HepG2 (cell line): ENCODE measurements at regions not wholly inside any gene's neighbourhood (a gene's known extent, or its start where the extent isn't known, plus 50 kb on each side); places are given as distances from the start of the nearest gene placed in this dataset.
"Not testable (repeated sequence)": the region's sequence is repeated elsewhere in the genome, so short reads cannot be mapped to it uniquely, and the experiment has no call there.

Experiments
- ATAC-seq: fragments of 200-7000 bp; cut with Tn5 transposase; 3 replicates; pipeline ENCODE4 v1.9.1; 2020; ENCODE audit warnings: mild to moderate bottlenecking, moderate library complexity
- BruUV-seq: library from RNA; stranded (reverse); fragments of 400-500 nt; replicated peaks from 2 replicates; lab custom pipeline; 2021; lab: Mats Ljungman, UMichigan
- CTCF ChIA-PET: fragments of 300-600 bp; formaldehyde crosslinking; extraction: SDS; loops from one replicate; lab custom pipeline; 2021; ENCODE audit warnings: low total read pairs, inconsistent platforms, low intra/inter-chr PET ratio; lab: Yijun Ruan, JAX
- POLR2A ChIA-PET: fragments of 350-600 bp; sonication (Branson Sonifier 250); formaldehyde crosslinking; loops from one replicate; lab custom pipeline; 2020; ENCODE audit warnings: antibody characterized with exemption, inconsistent platforms; lab: Yijun Ruan, JAX
- DNase-seq: peaks from one replicate; pipeline ENCODE4 v3.0.0-alpha.2; 2015; ENCODE audit warnings: low spot score
- FAIRE-seq: peaks from 3 replicates; lab custom pipeline; 2011; peaks lifted over from hg19 to GRCh38; lab: Jason Lieb, UNC
- H2AFZ ChIP-seq: one replicate; pipeline ENCODE4 v1.6.1; 2011; ENCODE audit warnings: low read length, inconsistent platforms
- H3K27ac ChIP-seq: fragments of 300-600 bp; 3 replicates; pipeline ENCODE4 v1.8.0; 2011; ENCODE audit warnings: mixed run types, mild to moderate bottlenecking, mixed read lengths, low read length, inconsistent platforms; ENCODE audit not compliant: insufficient read depth; ENCODE audit errors: extremely low read length
- H3K27me3 ChIP-seq, 2 experiments: fragments of 200-600 bp in 1 of 2; 2 replicates in 1 of 2; 3 replicates in 1 of 2; pipeline versions ENCODE4 v1.6.0 to v1.8.0; 2011; ENCODE audit warnings: low read length in 2 of 2, mild to moderate bottlenecking in 2 of 2, moderate library complexity in 2 of 2, inconsistent platforms in 1 of 2; ENCODE audit not compliant: insufficient read depth in 2 of 2, control insufficient read depth in 1 of 2
- H3K36me3 ChIP-seq, 2 experiments: fragments of 200-600 bp in 1 of 2; replicated peaks in 1 of 2; 2 replicates in 1 of 2; 3 replicates in 1 of 2; pipeline versions ENCODE4 v1.5.1 to v1.8.0; 2011; ENCODE audit warnings: low read length in 2 of 2, inconsistent platforms in 1 of 2; ENCODE audit not compliant: insufficient read depth in 2 of 2, control insufficient read depth in 1 of 2
- H3K4me1 ChIP-seq: 2 replicates; pipeline ENCODE4 v1.5.1; 2012; ENCODE audit warnings: low read length, inconsistent platforms; ENCODE audit not compliant: insufficient read depth
- H3K4me2 ChIP-seq: 2 replicates; pipeline ENCODE4 v1.6.0; 2011; ENCODE audit warnings: low read depth, low read length, inconsistent platforms
- H3K4me3 ChIP-seq, 3 experiments: fragments of 200-600 bp in 1 of 3; sonication (generic), shearing (Covaris generic) in 1 of 3; replicated peaks in 1 of 3; 2 replicates each; pipeline ENCODE4 v1.5.1; 2011 to 2016; ENCODE audit warnings: low read length in 3 of 3, inconsistent platforms in 2 of 3, low read depth in 2 of 3, mild to moderate bottlenecking in 2 of 3, control low read depth in 1 of 3, mixed read lengths in 1 of 3; ENCODE audit not compliant: insufficient read depth in 1 of 3
- H3K79me2 ChIP-seq: one replicate; pipeline ENCODE4 v1.6.1; 2011; ENCODE audit warnings: low read length, inconsistent platforms; ENCODE audit not compliant: insufficient read depth
- H3K9ac ChIP-seq: 2 replicates; pipeline ENCODE4 v1.6.0; 2011; ENCODE audit warnings: mild to moderate bottlenecking, low read depth, low read length, inconsistent platforms; ENCODE audit not compliant: insufficient read depth
- H3K9me3 ChIP-seq: 2 replicates; pipeline ENCODE4 v1.5.1; 2012; ENCODE audit warnings: mild to moderate bottlenecking, low read length
- H4K20me1 ChIP-seq: 2 replicates; pipeline ENCODE4 v1.6.0; 2011; ENCODE audit warnings: inconsistent platforms, mild to moderate bottlenecking, low read length, moderate library complexity; ENCODE audit not compliant: insufficient read depth
- FOXM1 ChIP-seq: sonication (generic); formaldehyde crosslinking; IDR thresholded peaks from 2 replicates; pipeline ENCODE4 v1.5.0; 2020; ENCODE audit warnings: missing genetic modification reagents
- GZF1 ChIP-seq: sonication (generic); formaldehyde crosslinking; IDR thresholded peaks from 2 replicates; pipeline ENCODE4 v1.5.1; 2020; ENCODE audit warnings: mild to moderate bottlenecking, missing genetic modification reagents
- RBAK ChIP-seq: sonication (generic); formaldehyde crosslinking; IDR thresholded peaks from 2 replicates; pipeline ENCODE4 v1.5.1; 2020; ENCODE audit warnings: mild to moderate bottlenecking, missing genetic modification reagents
- SETDB1 ChIP-seq: sonication (generic); formaldehyde crosslinking; IDR thresholded peaks from 2 replicates; pipeline ENCODE4 v1.5.1; 2020; ENCODE audit warnings: missing genetic modification reagents, mild to moderate bottlenecking, borderline replicate concordance
- ZNF282 ChIP-seq: fragments of 450-650 bp; IDR thresholded peaks from 2 replicates; pipeline ENCODE4 v1.6.1; 2018; ENCODE audit not compliant: partially characterized antibody
- ZNF619 ChIP-seq: sonication (generic); formaldehyde crosslinking; IDR thresholded peaks from 2 replicates; pipeline ENCODE4 v1.4.0; 2020; ENCODE audit warnings: mild to moderate bottlenecking, missing genetic modification reagents
- ZNF674 ChIP-seq: sonication (generic); formaldehyde crosslinking; IDR thresholded peaks from 2 replicates; pipeline ENCODE4 v1.5.0; 2020; ENCODE audit warnings: low read depth, mild to moderate bottlenecking, missing genetic modification reagents
- WGBS: methylation state at CpG from one replicate; pipeline ENCODE4 v1.1.6; 2017; ENCODE audit warnings: low lambda C conversion rate; 5-methylcytosine and 5-hydroxymethylcytosine counted together
- in situ Hi-C: cut with HindIII; loops from 2 replicates; pipeline ENCODE4 v1.10.0; 2017; ENCODE audit warnings: low pct_unique_long_range_greater_than_20kb; ENCODE audit not compliant: extremely low pct_ligation_motif_present
- intact Hi-C: fragments of 100-400 bp; cut with micrococcal nuclease; formaldehyde crosslinking; loops from one replicate; pipeline ENCODE4 v1.10.0; 2022; ENCODE audit not compliant: unreplicated experiment
- TF ChIP-seq, protein P1 (sequence below): sonication (generic); IDR thresholded peaks from 2 replicates; pipeline ENCODE4 v1.6.1; 2016; ENCODE audit warnings: low read depth, borderline replicate concordance

DNA sequence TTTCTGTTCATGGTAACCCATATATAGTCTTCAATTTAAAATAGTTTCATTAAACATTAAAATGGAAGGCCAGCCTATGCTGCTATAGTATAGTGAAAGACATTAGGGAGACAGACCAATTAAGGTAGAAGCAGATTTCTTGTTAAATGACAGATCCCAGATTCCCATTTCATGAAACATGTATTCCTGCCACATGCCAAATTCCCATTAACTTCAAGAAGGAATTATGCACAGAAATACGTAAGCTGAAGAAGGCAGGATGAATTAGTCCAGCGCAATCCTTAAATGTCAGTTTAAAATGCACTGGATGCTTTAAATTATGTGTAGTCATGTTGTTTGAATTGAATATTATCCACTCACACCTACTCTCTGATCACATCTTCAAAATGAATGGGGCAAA lies 424.9 kb downstream of the SH2D1A start:
- H3K27ac ChIP-seq = no peak overlapping the region
- BruUV-seq = no TSS peak
- no peak for ATAC-seq
- in situ Hi-C loops = no loop called here
- H3K27me3 ChIP-seq = no peaks in the 10 kb centered on the region
- intact Hi-C loops = no loop called here
- H3K4me3 ChIP-seq = no peak overlapping the region
- DNase-seq = no peak
- no peak for TF ChIP-seq ZNF619 (CRISPR knock-in tag)
- no peak for TF ChIP-seq RBAK (CRISPR knock-in tag)
- TF ChIP-seq GZF1 (CRISPR knock-in tag) = no peak
- no peak for TF ChIP-seq ZNF674
- no peak for TF ChIP-seq SETDB1
- TF ChIP-seq, protein P1, sequence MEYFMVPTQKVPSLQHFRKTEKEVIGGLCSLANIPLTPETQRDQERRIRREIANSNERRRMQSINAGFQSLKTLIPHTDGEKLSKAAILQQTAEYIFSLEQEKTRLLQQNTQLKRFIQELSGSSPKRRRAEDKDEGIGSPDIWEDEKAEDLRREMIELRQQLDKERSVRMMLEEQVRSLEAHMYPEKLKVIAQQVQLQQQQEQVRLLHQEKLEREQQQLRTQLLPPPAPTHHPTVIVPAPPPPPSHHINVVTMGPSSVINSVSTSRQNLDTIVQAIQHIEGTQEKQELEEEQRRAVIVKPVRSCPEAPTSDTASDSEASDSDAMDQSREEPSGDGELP = no peak
- TF ChIP-seq ZNF282 = no peak
- no peak for TF ChIP-seq FOXM1 (CRISPR knock-in tag)
- TF ChIP-seq, all 625 proteins: peak for 0
- no peak for FAIRE-seq
- no peak overlapping the region for H3K9ac ChIP-seq
- WGBS = 17% methylated on average over 2 of the region's 2 CpGs
- no peaks in the 10 kb centered on the region for H3K79me2 ChIP-seq
- H3K4me1 ChIP-seq = no peaks in the 10 kb centered on the region
- no peaks in the 10 kb centered on the region for H4K20me1 ChIP-seq
- H3K9me3 ChIP-seq = no peaks in the 10 kb centered on the region
- H3K36me3 ChIP-seq = no peaks in the 10 kb centered on the region
- ChIA-PET POLR2A (no interaction called here), CTCF (no interaction called here)
- H3K4me2 ChIP-seq = no peak overlapping the region
- H2AFZ ChIP-seq = no peak overlapping the region

DNA sequence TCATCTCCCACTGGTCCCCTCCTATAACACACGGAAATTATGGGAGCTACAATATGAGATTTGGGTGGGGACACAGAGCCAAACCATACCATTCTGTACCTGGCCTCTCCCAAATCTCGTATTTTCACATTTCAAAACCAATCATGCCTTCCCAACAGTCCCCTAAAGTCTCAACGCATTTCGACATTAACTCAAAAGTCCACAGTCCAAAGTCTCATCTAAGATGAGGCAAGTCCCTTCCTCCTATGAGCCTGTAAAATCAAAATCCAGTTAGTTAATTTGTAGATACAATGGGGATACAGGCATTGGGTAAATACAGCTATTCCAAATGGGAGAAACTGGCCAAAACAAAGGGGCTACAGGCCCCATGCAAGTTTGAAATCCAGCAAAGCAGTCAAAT lies 441.9 kb downstream of the SH2D1A start:
- H3K9me3 ChIP-seq, H3K4me1 ChIP-seq, ATAC-seq, H3K36me3 ChIP-seq, CTCF ChIA-PET, H3K27ac ChIP-seq, intact Hi-C loops, H3K4me2 ChIP-seq, FAIRE-seq, H3K27me3 ChIP-seq, POLR2A ChIA-PET, H4K20me1 ChIP-seq, BruUV-seq, H3K79me2 ChIP-seq, H3K4me3 ChIP-seq, H2AFZ ChIP-seq, H3K9ac ChIP-seq, in situ Hi-C loops, DNase-seq: not testable (repeated sequence)
- WGBS = 0% methylated on average over 2 of the region's 4 CpGs

DNA sequence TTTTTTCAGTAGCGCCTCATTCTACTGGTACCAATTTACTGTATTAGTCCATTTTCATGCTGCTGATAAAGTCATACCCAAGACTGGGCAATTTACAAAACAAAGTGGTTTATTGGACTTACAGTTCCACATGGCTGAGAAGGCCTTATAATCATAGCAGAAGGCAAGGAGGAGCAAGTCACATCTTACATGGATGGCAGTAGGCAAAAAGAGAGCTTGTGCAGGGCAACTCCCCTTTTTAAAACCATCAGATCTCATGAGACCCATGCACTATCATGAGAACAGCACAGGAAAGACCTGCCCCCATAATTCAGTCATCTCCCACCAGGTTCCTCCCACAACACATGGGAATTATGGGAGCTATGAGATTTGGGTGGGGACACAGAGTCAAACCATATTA lies 443.5 kb downstream of the SH2D1A start:
- H3K9me3 ChIP-seq, H3K79me2 ChIP-seq, intact Hi-C loops, ATAC-seq, H3K27ac ChIP-seq, H4K20me1 ChIP-seq, DNase-seq, H2AFZ ChIP-seq, FAIRE-seq, H3K27me3 ChIP-seq, H3K9ac ChIP-seq, H3K4me2 ChIP-seq, in situ Hi-C loops, H3K36me3 ChIP-seq, H3K4me3 ChIP-seq, H3K4me1 ChIP-seq, CTCF ChIA-PET, POLR2A ChIA-PET, BruUV-seq: not testable (repeated sequence)
- WGBS = 36% methylated on average over 1 of the region's 1 CpG
